ENCODE measurements at regions not wholly inside any gene's neighbourhood (a gene's known extent, or its start where the extent isn't known, plus 50 kb on each side); places are given as distances from the start of the nearest gene placed in this dataset.
A peak's percentile ranks its signal among the peaks of the same experiment; 100 is the strongest.

DNA sequence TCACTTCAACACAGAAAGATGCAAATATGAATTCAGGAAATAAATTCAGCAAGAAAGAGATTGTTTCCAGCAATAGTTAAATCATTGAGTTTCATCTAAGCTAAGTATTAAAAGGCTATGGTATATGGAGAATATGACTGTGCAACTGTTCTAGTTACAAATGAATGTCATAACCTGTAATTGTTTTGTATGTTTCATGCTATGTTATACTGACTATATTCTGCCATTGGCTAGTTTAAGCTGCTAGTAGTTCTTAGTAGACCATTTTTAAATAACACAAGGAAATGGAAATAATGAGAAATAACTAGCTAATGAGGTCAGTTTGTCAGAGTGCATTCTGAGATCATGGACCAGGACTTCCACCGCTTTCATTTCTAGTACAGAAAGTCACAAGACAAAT is 1154.9 kb upstream of the TMEFF2 start:
- no peak for DNase-seq (ENCODE audit: low spot score)

DNA sequence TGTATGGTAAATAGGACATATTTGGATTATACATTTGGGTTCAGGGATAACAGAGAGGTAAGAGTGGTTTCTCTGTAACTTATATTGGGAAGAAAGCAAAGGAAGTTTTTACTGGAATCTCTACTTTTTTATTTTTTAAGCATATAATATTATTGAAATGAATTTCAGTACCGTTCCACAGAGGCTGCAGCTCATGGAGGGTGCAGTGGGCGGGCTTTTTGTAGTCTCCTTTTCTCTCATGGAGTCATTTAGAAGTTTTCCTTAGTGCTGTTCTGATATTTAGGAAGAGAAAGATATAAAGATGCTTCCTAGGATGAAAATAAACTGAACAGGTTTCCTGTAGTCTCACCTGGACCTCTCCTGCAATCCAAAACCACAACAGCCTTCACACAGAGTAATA is 1153.3 kb upstream of the TMEFF2 start:
- DNase-seq (ENCODE audit: low spot score) = peak; percentile 4

DNA sequence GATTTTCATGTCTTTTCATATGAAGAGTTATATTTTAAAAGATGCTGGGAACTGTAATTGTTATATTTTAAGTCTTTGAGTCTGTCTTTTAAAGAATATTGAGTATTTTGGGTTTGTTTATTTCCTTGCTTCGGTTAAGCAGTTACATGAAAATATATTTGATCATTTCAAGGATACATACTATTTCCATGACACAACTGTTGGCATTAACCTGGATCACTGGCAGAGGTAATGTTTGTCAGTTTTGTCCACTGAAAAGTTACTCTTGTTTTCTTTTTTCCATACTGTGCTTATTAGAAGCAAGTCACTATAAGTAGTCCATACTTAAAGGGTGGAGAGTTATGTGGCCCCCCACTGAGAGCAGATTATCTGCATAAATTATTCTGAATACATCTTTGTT is 1142.0 kb upstream of the TMEFF2 start:
- DNase-seq (ENCODE audit: low spot score) = no peak

DNA sequence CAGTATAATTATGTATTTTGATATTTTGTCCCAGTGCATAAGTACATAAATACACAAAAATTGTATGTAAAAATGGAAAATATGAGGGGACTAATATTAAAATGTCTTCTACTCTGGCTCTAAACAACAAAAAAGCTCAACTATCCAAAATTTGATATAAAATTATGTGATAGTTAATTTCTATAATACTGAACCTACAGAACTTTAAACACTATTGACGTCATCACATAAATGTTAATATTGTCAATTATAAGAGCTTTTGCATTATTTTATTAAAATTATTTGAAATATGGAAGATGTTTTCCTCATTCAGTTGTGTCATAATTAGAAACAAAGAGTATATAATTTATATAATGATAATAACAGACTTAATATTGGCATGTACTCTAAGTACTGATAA is 1139.7 kb upstream of the TMEFF2 start:
- DNase-seq (ENCODE audit: low spot score) = no peak

DNA sequence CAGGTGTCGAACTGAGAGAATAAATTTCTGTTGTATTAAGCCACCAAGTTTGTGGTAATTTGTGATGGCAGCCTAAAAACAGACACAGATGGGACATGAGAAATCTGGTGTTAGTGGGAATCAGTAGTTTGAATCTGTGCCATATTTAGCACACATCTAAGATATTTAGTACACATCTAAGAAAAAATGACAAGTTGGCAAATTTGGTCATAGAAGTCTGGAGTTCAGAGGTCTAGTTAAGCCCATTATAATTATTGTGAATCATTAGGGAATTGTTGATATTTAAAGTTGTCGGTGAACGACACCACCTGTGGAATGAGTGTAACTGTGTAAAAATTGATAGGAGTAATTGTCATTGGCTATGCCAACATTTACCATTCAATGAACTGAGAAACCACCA is 1138.8 kb upstream of the TMEFF2 start:
- DNase-seq (ENCODE audit: low spot score) = no peak

DNA sequence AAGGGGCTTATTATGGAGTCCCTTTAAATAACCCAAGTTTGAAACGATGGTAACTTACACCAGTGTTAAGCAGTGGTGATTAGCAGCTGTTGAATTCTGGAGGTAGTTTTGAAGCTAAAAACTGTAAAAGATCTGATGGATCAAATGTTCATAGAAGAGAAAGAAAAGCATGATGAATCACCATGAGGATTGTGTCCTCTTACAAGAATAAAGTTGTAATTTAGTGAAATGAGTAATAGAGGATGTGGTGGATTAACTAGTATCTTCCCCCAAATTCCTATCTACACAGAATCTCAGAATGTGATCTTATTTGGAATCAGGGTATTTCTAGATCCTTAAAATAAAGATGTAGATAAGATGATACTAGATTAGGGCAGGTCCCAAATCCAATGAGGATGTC is 1138.2 kb upstream of the TMEFF2 start:
- DNase-seq (ENCODE audit: low spot score) = peak; percentile 35

DNA sequence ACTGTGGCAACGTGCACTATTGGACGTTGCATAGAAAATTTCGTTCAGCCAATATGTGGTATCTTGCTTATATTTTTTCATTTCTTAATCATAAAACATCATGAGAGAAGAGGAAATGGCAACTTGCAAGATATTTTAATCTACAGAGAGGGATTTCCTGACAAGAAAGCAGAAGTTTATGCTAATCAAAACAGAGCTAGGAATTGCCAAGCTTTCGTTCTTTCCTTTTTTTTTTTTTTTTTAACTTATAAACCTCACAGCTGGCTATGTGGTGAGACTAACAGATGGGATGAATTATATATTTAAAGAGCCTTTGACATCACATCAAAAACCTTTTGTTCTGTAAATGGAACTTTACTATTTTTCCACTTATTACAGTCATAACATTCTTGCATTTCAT is 1136.9 kb upstream of the TMEFF2 start:
- no peak for DNase-seq (ENCODE audit: low spot score)

DNA sequence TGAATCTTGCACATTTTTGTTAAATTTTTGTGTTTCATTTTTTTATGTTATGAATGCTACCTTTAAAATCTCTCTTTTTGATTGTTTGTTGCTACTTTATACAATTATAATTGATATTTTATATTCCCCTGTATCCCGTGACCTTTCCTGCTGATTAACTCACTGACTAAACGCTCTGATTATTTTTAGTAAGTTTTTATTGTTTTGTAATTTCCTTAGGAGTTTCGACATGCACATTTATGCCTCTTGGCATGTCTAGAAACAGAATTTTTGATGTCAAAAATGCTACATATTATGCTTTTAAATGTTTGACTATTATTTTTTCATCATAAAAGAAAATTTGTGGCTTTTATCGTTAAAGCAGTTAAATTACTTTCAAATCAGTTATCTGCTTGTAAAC is 1131.6 kb upstream of the TMEFF2 start:
- no peak for DNase-seq (ENCODE audit: low spot score)

GRCh38 chr2:193315428-193316091 is 1120.8 kb upstream of the TMEFF2 start:
- DNase-seq (ENCODE audit: low spot score) = no peak

GRCh38 chr2:193303464-193303863 is 1108.7 kb upstream of the TMEFF2 start:
- DNase-seq (ENCODE audit: low spot score) = no peak

DNA sequence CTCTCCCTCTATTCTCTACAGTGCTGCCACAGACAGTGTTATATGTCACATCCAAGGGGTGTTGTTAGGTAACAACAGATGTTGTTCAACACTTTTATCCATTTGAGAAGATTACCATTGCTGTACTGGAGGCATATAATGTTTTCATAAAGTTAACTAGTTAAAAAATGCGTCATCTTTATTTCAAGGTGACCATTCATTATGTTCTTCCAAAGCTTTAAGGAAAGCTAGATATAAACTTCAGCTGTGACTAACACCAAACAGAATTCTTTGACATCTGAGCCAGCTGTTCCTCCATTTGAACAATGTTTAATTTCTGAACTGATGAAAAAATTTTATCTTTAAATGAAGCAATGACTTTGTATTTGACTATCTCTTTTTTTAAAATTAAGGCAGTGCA is 1099.6 kb upstream of the TMEFF2 start:
- no peak for DNase-seq (ENCODE audit: low spot score)

DNA sequence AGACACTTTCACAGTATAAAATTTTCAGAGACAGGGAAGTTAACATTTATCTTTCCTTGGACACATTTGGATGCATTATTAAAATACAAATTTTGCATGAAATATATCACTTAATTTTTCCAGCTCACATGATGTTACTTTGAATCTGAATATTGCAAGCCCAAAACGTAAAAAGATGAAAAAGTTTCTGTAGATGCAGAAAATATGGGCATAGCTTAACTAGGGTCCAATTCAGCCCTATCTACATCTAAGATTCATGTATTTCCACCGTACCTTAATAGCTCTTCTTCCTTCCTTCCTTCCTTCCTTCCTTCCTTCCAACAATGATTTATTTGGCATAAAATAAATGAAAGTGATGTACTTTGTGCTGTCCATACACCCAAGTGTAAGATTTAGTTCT is 1084.6 kb upstream of the TMEFF2 start:
- no peak for DNase-seq (ENCODE audit: low spot score)

GRCh38 chr2:193276988-193277387 is 1082.3 kb upstream of the TMEFF2 start:
- DNase-seq (ENCODE audit: low spot score) = no peak

DNA sequence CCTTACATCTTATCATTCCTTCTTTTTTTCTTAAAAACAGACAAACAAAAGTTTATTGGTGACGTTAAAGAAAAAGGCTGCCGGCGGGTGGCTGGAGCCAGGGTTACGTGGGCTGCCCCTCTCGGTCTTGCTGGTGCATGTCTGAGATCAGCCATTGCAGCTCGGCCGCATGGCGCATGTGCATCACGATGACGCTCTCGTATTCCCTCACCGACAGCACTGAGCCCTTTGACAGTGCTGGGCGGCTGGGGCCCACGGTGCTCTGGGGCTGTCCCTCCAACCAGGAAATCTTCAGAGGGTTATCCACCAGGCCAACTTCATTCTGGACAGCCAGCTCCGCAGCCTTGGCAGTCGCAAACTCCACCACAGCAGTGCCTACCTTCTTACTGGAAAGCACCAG is 1081.8 kb upstream of the TMEFF2 start:
- no peak for DNase-seq (ENCODE audit: low spot score)

GRCh38 chr2:193276069-193276468 is 1081.3 kb upstream of the TMEFF2 start:
- DNase-seq (ENCODE audit: low spot score) = no peak

DNA sequence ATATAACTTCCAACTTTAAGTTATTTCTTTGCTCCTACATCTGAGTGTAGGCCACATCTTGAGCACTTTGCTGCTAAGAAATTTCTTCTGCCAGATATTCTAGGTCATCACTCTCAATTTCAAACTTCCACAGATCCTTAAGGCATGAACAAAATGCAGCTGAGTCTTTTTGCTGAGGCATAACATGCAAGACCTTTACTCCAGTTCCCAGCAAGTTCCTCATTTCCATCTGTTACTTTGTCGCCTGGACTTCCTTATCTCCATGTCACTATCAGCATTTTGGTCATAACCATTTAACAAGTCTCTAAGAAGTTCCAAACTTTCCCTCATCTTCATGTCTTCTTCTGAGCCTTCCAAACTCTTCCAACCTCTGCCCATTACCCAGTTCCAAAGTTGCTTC is 1077.3 kb upstream of the TMEFF2 start:
- DNase-seq (ENCODE audit: low spot score) = no peak

DNA sequence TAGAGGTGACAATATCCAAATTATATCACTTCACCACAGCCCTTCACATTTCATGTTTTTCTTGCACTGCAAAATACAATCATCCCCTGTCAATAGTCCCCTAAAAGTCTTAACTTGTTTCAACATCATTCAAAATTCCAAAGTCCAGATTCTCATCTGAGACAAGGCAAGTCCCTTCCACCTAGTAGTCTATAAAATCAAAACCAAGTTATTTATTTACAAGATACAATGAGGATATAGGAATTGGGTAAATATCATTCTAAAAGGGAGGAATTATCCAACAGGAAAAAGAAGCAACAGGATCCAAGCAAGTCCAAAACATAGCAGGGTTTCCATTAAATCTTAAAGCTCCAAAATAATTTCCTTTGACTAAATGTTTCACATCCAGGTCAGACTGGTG is 1076.1 kb upstream of the TMEFF2 start:
- no peak for DNase-seq (ENCODE audit: low spot score)

DNA sequence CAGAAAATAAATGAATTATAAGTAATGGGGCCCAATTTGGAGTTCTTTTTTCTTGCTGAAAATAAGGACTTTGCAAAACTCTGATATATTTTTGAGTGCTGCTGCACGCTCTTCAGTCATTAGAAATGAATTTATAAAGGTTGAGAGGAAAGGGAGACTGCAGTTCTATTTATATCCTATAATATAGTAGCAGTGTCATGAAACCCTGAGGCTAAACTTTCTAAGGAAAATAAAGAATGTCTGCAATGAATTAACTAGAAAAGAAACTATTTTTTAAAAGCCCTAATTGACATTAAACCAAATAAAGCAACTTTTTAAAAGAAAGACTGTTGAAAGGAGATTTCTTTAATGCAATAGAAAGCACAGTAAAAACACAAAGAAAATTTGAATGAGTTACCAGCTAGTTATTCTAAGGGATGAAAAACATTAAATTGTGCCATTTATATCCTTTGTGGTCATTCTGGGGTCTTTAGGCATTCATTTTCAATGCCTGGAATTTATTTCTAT is 1072.8 kb upstream of the TMEFF2 start:
- no peak for DNase-seq (ENCODE audit: low spot score)

DNA sequence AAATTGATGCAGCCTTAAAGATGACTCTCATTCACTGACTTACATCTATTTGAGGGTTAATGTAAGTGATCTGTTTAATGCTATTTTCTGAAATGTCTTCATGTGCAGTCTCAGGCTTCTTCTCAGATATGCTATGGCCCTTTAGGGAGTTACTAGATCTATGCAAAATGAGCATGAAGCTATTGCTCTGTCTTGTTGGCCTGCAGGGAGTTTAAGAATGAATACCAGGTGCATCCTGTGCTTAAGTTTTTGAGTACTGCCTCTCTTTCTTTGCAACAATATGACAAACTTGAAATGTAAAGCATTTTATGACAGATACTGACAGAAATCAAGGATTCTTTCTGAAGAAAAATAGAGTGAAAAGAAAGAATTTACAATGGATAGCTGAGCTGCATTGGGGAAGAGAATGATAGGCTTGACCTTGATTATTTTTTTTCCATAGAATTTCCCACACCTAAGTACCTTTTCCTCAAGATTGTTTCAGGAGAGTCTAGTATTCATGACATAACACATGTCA is 1058.3 kb upstream of the TMEFF2 start:
- DNase-seq (ENCODE audit: low spot score) = no peak

DNA sequence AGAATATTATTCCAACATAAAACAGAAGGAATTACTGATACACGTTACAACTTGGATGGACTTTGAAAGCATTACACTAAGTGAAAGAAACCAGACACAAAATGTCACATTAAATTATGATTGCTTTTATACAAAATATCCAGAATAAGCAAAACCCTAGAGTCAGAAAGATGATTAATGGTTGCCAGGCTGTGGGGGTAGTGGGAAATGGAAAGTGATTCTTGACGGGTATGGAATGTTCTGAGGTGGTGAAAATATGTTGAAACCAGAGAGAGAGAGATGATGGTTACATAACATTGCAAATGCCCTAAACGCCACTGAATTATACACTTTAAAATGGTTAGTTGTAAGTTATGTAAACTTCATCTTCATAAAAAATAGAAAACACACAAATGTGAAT is 1057.2 kb upstream of the TMEFF2 start:
- DNase-seq (ENCODE audit: low spot score) = no peak

GRCh38 chr2:193250389-193250788 is 1055.7 kb upstream of the TMEFF2 start:
- no peak for DNase-seq (ENCODE audit: low spot score)

DNA sequence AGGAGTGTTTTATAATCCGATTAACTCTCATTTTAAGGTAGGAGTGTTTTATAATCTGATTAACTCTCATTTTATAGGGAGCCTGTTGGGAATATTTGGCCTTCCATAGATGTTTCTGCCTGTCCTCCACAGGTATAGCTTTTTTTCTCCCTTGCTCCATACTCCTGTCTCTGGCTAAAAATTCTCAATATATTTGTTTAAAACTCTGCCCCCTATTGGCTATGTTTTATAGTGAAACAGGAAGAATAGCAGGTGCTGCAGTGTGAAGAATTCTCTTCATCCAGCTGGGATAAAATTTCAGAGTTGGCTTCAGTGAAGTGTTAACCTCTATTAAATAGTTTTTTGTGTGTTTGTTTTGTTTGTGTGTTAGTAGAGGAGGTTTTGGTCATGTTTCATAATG is 1046.0 kb upstream of the TMEFF2 start:
- no peak for DNase-seq (ENCODE audit: low spot score)

- DNase-seq (ENCODE audit: low spot score) = no peak
These were observed 1036.9 kb upstream of the TMEFF2 start for GRCh38 chr2:193231634-193232033.

GRCh38 chr2:193228276-193228675 is 1033.5 kb upstream of the TMEFF2 start:
- DNase-seq (ENCODE audit: low spot score) = no peak
